Heart right ventricle (tissue), 16 donors: ENCODE measurements at regions not wholly inside any gene's neighbourhood (a gene's known extent, or its start where the extent isn't known, plus 50 kb on each side); places are given as distances from the start of the nearest gene placed in this dataset.
"Not testable (repeated sequence)": the region's sequence is repeated elsewhere in the genome, so short reads cannot be mapped to it uniquely, and the experiment has no call there.

Experiments used
- ATAC-seq, 8 donors: fragments of 200-7000 bp; cut with Tn5 transposase; one replicate each; pipeline ENCODE4 v1.9.1; 2020; ENCODE audit warnings: mild to moderate bottlenecking in 8 of 8, moderate library complexity in 8 of 8, moderate number of reproducible peaks in 1 of 8
- DNase-seq, 2 donors: peaks; one replicate each; pipeline ENCODE4 v3.0.0-alpha.2; 2020
- H3K27ac ChIP-seq, 10 donors: fragments of 200-600 bp; sonication (generic) in 2 of 10; one replicate each; pipeline versions ENCODE4 v1.5.0 to v1.8.0; 2020 to 2022; ENCODE audit warnings: mild to moderate bottlenecking in 3 of 10
- H3K27me3 ChIP-seq, 7 donors: fragments of 200-600 bp; one replicate each; pipeline ENCODE4 v1.8.0; 2021 to 2022; ENCODE audit warnings: mild to moderate bottlenecking in 2 of 7
- H3K36me3 ChIP-seq, 9 donors: fragments of 200-600 bp; sonication (generic) in 1 of 9; one replicate each; pipeline versions ENCODE4 v1.5.0 to v1.8.0; 2020 to 2022; ENCODE audit warnings: mild to moderate bottlenecking in 2 of 9
- H3K4me1 ChIP-seq, 9 donors: fragments of 200-600 bp; sonication (generic) in 1 of 9; one replicate each; pipeline versions ENCODE4 v1.5.0 to v1.8.0; 2020 to 2022; ENCODE audit warnings: mild to moderate bottlenecking in 4 of 9
- H3K4me3 ChIP-seq, 10 donors: fragments of 200-600 bp; sonication (generic) in 2 of 10; one replicate each; pipeline versions ENCODE4 v1.5.0 to v1.8.0; 2020 to 2022; ENCODE audit warnings: mild to moderate bottlenecking in 7 of 10, moderate library complexity in 2 of 10
- H3K9me3 ChIP-seq, 11 donors: fragments of 200-600 bp in 10 of 11; sonication (generic) in 2 of 11; one replicate each; pipeline versions ENCODE4 v1.5.0 to v1.8.0; 2013 to 2022; ENCODE audit warnings: mild to moderate bottlenecking in 2 of 11, control low read depth in 1 of 11, moderate library complexity in 1 of 11
- CTCF ChIP-seq, 9 donors: fragments of 200-600 bp; sonication (generic) in 2 of 9; IDR thresholded peaks; one replicate each; pipeline versions ENCODE4 v1.5.0 to v1.8.0; 2021 to 2022; ENCODE audit warnings: antibody characterized with exemption in 9 of 9, mild to moderate bottlenecking in 5 of 9, moderate library complexity in 1 of 9
- WGBS, 2 donors: extraction: QIAGEN DNeasy Blood & Tissue Kit; methylation state at CpG; one replicate each; pipeline ENCODE4 v1.1.7; 2013; ENCODE audit warnings: inconsistent platforms in 1 of 2; 5-methylcytosine and 5-hydroxymethylcytosine counted together
- intact Hi-C, 10 donors: fragments of 100-400 bp; cut with DNase I; formaldehyde crosslinking; loops; one replicate each; pipeline versions ENCODE4 v1.11.1 to v1.14.2; 2022
- donor health status: Arrhythmogenic right ventricular cardiomyopathy.
- donor health status: ischemic (EF 13 %, LVEDD 7.1; RV severe dilation, severe dysfunction).
- donor health status: healthy with polysubstance abuse.
- donor health status: DM: no; HTN: yes; CAD: no.
- donor health status: DM: no; HTN: no; CAD: no.
- donor health status: ischemic (EF 25% LVEDD 6.9; RV normal size, moderate dysfunction).
- donor health status: ischemic (EF 25% LVEDD 5.7; RV mildly dilated, moderate dysfunction).
- donor health status: healthy.
- donor health status: DM: yes; HTN: yes; CAD: no.
- donor health status: Ischemic cardiomyopathy.
- donor health status: ischemic (EF 35%, LVEDD 5.7; RV mildly dilated, moderate dysfunction).
- donor health status: nonischemic (EF 11% LVEDD 7.7; RV severe dilation, severe dysfunction).
- donor health status: DM: yes; HTN: yes; CAD: no.
- donor health status: PGD.
- donor health status: ischemic (EF 29% LVEDD 5.4; RV normal size, mild dysfunction).
- donor health status: nonischemic (EF 23%, LVEDD 6.1; RV moderate dilation, normal function).

DNA sequence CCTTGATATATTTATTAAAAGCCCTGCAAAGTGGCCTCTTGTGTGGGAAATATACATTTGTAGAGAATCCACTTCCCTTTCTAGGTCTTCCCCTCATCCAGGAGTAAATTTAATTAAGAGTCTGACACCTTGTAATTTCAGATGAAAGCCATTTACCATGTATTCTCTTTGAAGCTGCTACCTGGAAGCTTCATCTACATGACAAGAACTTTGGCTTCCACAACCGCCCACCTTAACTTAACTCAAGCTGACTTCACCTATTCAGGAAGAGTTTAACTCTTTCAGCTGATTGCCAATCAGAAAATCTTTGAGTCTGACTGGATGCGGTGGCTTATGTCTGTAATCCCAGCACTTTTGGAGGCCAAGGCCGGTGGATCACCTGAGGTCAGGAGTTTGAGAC lies 899.9 kb downstream of the TAF11L14 start:
- Histone ChIP-seq H3K9me3 (peaks cover 0 to 10% (median 0%) of the 10 kb centered on the region in 11 donors), H3K36me3 (no peaks in the 10 kb centered on the region), H3K27me3 (no peaks in the 10 kb centered on the region), H3K4me3 (no peak overlapping the region), H3K4me1 (no peaks in the 10 kb centered on the region), H3K27ac (no peak overlapping the region)
- TF ChIP-seq CTCF (IDR thresholded peaks at IDR 0.05) = no peak
- WGBS, 2 donors = 71 to 87% methylated on average over 3 of the region's 3 CpGs
- DNase-seq (no peak), ATAC-seq (no peak)
- intact Hi-C loops = no loop called here

- ATAC-seq, intact Hi-C loops, DNase-seq, H3K4me1 ChIP-seq, H3K4me3 ChIP-seq, H3K27me3 ChIP-seq, H3K27ac ChIP-seq, H3K36me3 ChIP-seq, H3K9me3 ChIP-seq: not testable (repeated sequence)
- 79 to 80% methylated on average over 7 of the region's 7 CpGs for whole genome bisulfite sequencing, 2 donors
Measured at GRCh38 chr5:18535753-18536152, 901.5 kb downstream of the TAF11L14 start.

GRCh38 chr5:18544421-18544820 lies 910.2 kb downstream of the TAF11L14 start:
- intact Hi-C loops = no loop called here
- no peaks in the 10 kb centered on the region for H3K36me3 ChIP-seq
- WGBS, 2 donors = 78 to 80% methylated on average over 6 of the region's 6 CpGs

GRCh38 chr5:18546591-18546990 lies 912.3 kb downstream of the TAF11L14 start:
- no peaks in the 10 kb centered on the region for H3K27me3 ChIP-seq
- peaks cover 0 to 32% (median 12%) of the 10 kb centered on the region in 11 donors for H3K9me3 ChIP-seq
- no peak for TF ChIP-seq CTCF (IDR thresholded peaks at IDR 0.05)
- no peaks in the 10 kb centered on the region for H3K4me1 ChIP-seq
- H3K36me3 ChIP-seq = no peaks in the 10 kb centered on the region
- H3K27ac ChIP-seq = no peak overlapping the region
- ATAC-seq (no peak), DNase-seq (no peak)
- no peak overlapping the region for H3K4me3 ChIP-seq
- intact Hi-C loops = no loop called here

More at GRCh38 chr5:18544421-18544820, 910.2 kb downstream of the TAF11L14 start:
- Histone ChIP-seq H3K27me3 (no peaks in the 10 kb centered on the region), H3K9me3 (peaks cover 0 to 18% (median 8%) of the 10 kb centered on the region in 11 donors), H3K4me3 (no peak overlapping the region), H3K4me1 (no peaks in the 10 kb centered on the region), H3K27ac (no peak overlapping the region)
- ATAC-seq (no peak), DNase-seq (no peak)
- no peak for TF ChIP-seq CTCF (IDR thresholded peaks at IDR 0.05)

DNA sequence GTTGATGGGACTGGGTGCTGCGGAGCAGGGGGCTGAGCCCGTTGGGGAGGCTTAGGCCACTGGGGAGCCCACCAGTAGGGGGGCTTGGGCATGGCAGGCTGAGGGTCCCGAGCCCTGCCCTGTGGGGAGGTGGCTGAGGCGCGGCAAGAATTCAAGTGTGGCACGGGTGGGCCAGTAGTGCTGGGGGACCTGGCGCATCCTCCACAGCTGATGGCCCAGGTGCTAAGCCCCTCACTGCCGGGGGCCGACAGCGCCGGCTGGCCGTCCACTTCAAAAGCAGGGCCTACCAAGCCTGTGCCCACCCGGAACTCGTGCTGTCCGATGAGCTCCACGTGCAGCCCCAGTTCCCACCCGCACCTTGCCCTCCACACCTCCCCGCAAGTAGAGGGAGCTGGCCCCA lies 917.5 kb downstream of the TAF11L14 start:
- ATAC-seq = no peak

More for the DNA sequence above, 917.5 kb downstream of the TAF11L14 start:
- Histone ChIP-seq H3K36me3 (no peaks in the 10 kb centered on the region), H3K4me3 (no peak overlapping the region), H3K27ac (no peak overlapping the region), H3K9me3 (peaks cover 0 to 55% (median 12%) of the 10 kb centered on the region in 11 donors), H3K4me1 (no peaks in the 10 kb centered on the region), H3K27me3 (no peaks in the 10 kb centered on the region)
- intact Hi-C loops = no loop called here
- no peak for DNase-seq
- TF ChIP-seq CTCF (IDR thresholded peaks at IDR 0.05) = no peak
- 94 to 95% methylated on average over 14 to 18 of the region's 18 CpGs for WGBS, 2 donors
